Liver (tissue), 3 donors: ENCODE measurements at regions not wholly inside any gene's neighbourhood (a gene's known extent, or its start where the extent isn't known, plus 50 kb on each side); places are given as distances from the start of the nearest gene placed in this dataset.

Source experiments
- ATF3 ChIP-seq: IDR thresholded peaks from 2 replicates; pipeline ENCODE4 v1.6.1; 2016; ENCODE audit warnings: antibody characterized with exemption
- CTCF ChIP-seq: fragments of 150-350 bp; IDR thresholded peaks from 2 replicates; pipeline ENCODE4 v1.5.1; 2017; ENCODE audit warnings: improper control_type of control experiment, low read depth, low read length; ENCODE audit not compliant: missing input control
- GABPA ChIP-seq, 2 donors: IDR thresholded peaks in 1 of 2; conservative IDR thresholded peaks in 1 of 2; 2 replicates each; pipeline ENCODE4 v1.6.1; 2016; ENCODE audit warnings: antibody characterized with exemption in 2 of 2, mild to moderate bottlenecking in 1 of 2, moderate library complexity in 1 of 2
- JUND ChIP-seq, 2 donors: IDR thresholded peaks; 2 replicates each; pipeline ENCODE4 v1.6.1; 2016; ENCODE audit warnings: antibody characterized with exemption in 2 of 2
- MAX ChIP-seq: IDR thresholded peaks from 2 replicates; pipeline ENCODE4 v1.6.1; 2016; ENCODE audit warnings: antibody characterized with exemption
- NR2F2 ChIP-seq: IDR thresholded peaks from 2 replicates; pipeline ENCODE4 v1.6.1; 2016; ENCODE audit warnings: antibody characterized with exemption
- RAD21 ChIP-seq, 2 donors: IDR thresholded peaks; 2 replicates each; pipeline ENCODE4 v1.6.1; 2016; ENCODE audit warnings: antibody characterized with exemption in 2 of 2, mild to moderate bottlenecking in 2 of 2
- REST ChIP-seq: IDR thresholded peaks from 2 replicates; pipeline ENCODE4 v1.6.1; 2016; ENCODE audit warnings: antibody characterized with exemption, mild to moderate bottlenecking
- SP1 ChIP-seq: IDR thresholded peaks from 2 replicates; pipeline ENCODE4 v1.6.1; 2018; ENCODE audit warnings: antibody characterized with exemption, mild to moderate bottlenecking
- TAF1 ChIP-seq: conservative IDR thresholded peaks from 2 replicates; pipeline ENCODE4 v1.6.1; 2016; ENCODE audit warnings: antibody characterized with exemption, mild to moderate bottlenecking
- YY1 ChIP-seq: IDR thresholded peaks from 2 replicates; pipeline ENCODE4 v1.6.1; 2016; ENCODE audit warnings: antibody characterized with exemption, mild to moderate bottlenecking
- ZBTB33 ChIP-seq: IDR thresholded peaks from 2 replicates; pipeline ENCODE4 v1.6.1; 2016; ENCODE audit warnings: antibody characterized with exemption
- donor health status: healthy.
- donor health status: healthy.

- TF ChIP-seq CTCF (no peak), REST (no peak), RAD21 (IDR thresholded peaks at IDR 0.05) (no peak), SP1 (no peak), YY1 (no peak), ATF3 (no peak), GABPA (IDR thresholded peaks at IDR 0.05 in 1 of 2, conservative IDR thresholded peaks at IDR 0.05 in 1 of 2) (no peak), TAF1 (no peak), NR2F2 (no peak), MAX (no peak), JUND (IDR thresholded peaks at IDR 0.05) (no peak), ZBTB33 (no peak)
Measured at GRCh38 chr20:48403167-48403761, 424.5 kb downstream of the PREX1 start.
